8988T (cell line): ENCODE measurements at regions not wholly inside any gene's neighbourhood (a gene's known extent, or its start where the extent isn't known, plus 50 kb on each side); places are given as distances from the start of the nearest gene placed in this dataset.

ENCODE experiments used
- DNase-seq: peaks from one replicate; pipeline ENCODE4 v3.0.0; 2011

- no peak for DNase-seq
These were observed 543.7 kb upstream of the ADAMTS9 start for GRCh38 chr3:65231544-65231943.

- no peak for DNase-seq
These were observed 542.7 kb upstream of the ADAMTS9 start for GRCh38 chr3:65230261-65231139.

GRCh38 chr3:65226287-65226686 is 538.5 kb upstream of the ADAMTS9 start:
- no peak for DNase-seq

- no peak for DNase-seq
These were observed 522.4 kb upstream of the ADAMTS9 start for GRCh38 chr3:65210026-65210814.

- DNase-seq: no peak
These were observed 514.6 kb upstream of the ADAMTS9 start for GRCh38 chr3:65202395-65202794.

- DNase-seq: no peak
These were observed 514.1 kb upstream of the ADAMTS9 start for GRCh38 chr3:65201926-65202325.

GRCh38 chr3:65200310-65200970 is 512.6 kb upstream of the ADAMTS9 start:
- DNase-seq: no peak

- no peak for DNase-seq
These were observed 508.9 kb upstream of the ADAMTS9 start for GRCh38 chr3:65196663-65197062.

- DNase-seq: no peak
These were observed 507.6 kb upstream of the ADAMTS9 start for GRCh38 chr3:65195211-65196006.

GRCh38 chr3:65194744-65195143 is 506.9 kb upstream of the ADAMTS9 start:
- no peak for DNase-seq

- DNase-seq: no peak
These were observed 506.4 kb upstream of the ADAMTS9 start for GRCh38 chr3:65194047-65194714.

GRCh38 chr3:65193531-65193930 is 505.7 kb upstream of the ADAMTS9 start:
- DNase-seq: no peak

- no peak for DNase-seq
These were observed 502.3 kb upstream of the ADAMTS9 start for GRCh38 chr3:65190111-65190510.

- no peak for DNase-seq
These were observed 498.5 kb upstream of the ADAMTS9 start for GRCh38 chr3:65186268-65186667.

- DNase-seq: no peak
These were observed 494.9 kb upstream of the ADAMTS9 start for GRCh38 chr3:65182682-65183081.

- DNase-seq: no peak
These were observed 494.3 kb upstream of the ADAMTS9 start for GRCh38 chr3:65182085-65182484.

- no peak for DNase-seq
These were observed 493.6 kb upstream of the ADAMTS9 start for GRCh38 chr3:65181391-65181871.

GRCh38 chr3:65178703-65179102 is 490.9 kb upstream of the ADAMTS9 start:
- no peak for DNase-seq

- DNase-seq: no peak
These were observed 490.2 kb upstream of the ADAMTS9 start for GRCh38 chr3:65177960-65178376.

GRCh38 chr3:65174713-65175112 is 486.9 kb upstream of the ADAMTS9 start:
- DNase-seq: no peak

GRCh38 chr3:65173841-65174240 is 486.0 kb upstream of the ADAMTS9 start:
- DNase-seq: no peak

GRCh38 chr3:65172209-65172608 is 484.4 kb upstream of the ADAMTS9 start:
- no peak for DNase-seq
